ENCODE measurements at regions not wholly inside any gene's neighbourhood (a gene's known extent, or its start where the extent isn't known, plus 50 kb on each side); places are given as distances from the start of the nearest gene placed in this dataset.

- no peak for TF ChIP-seq CTCF (conservative IDR thresholded peaks at IDR 0.05; ENCODE audit: low read length)
- no peak for TF ChIP-seq EZH2phosphoT487 (IDR thresholded peaks at IDR 0.05; ENCODE audit: borderline replicate concordance)
Observed at GRCh38 chr12:28086521-28087155, 103.6 kb upstream of the CCDC91 start.
